ENCODE measurements at regions not wholly inside any gene's neighbourhood (a gene's known extent, or its start where the extent isn't known, plus 50 kb on each side); places are given as distances from the start of the nearest gene placed in this dataset.

DNA sequence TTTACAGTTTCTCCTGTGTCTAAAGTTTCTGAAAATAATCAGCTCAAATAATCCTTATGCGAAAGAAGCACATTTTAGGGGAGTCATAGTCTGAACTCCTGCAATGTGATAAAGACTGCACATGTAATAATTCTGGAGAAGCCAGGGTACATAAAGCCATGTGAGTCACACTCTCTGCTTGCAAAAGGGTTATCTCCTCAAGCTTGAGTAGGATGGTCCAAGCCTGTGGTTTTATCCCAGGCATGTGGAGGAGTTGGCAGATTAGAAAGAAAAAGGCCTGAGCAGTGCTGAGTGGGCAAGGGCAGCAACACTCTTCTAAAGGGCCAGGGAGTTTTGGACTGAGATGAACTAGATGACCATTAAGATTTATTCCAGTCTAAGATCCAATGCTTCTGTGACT lies 220.4 kb downstream of the RHOU start:
- TF ChIP-seq, protein P1, sequence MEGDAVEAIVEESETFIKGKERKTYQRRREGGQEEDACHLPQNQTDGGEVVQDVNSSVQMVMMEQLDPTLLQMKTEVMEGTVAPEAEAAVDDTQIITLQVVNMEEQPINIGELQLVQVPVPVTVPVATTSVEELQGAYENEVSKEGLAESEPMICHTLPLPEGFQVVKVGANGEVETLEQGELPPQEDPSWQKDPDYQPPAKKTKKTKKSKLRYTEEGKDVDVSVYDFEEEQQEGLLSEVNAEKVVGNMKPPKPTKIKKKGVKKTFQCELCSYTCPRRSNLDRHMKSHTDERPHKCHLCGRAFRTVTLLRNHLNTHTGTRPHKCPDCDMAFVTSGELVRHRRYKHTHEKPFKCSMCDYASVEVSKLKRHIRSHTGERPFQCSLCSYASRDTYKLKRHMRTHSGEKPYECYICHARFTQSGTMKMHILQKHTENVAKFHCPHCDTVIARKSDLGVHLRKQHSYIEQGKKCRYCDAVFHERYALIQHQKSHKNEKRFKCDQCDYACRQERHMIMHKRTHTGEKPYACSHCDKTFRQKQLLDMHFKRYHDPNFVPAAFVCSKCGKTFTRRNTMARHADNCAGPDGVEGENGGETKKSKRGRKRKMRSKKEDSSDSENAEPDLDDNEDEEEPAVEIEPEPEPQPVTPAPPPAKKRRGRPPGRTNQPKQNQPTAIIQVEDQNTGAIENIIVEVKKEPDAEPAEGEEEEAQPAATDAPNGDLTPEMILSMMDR (IDR thresholded peaks at IDR 0.05): no peak
- TF ChIP-seq POLR2A (IDR thresholded peaks at IDR 0.05): no peak

All from prostate gland (tissue), 2 donors.